ENCODE measurements at regions not wholly inside any gene's neighbourhood (a gene's known extent, or its start where the extent isn't known, plus 50 kb on each side); places are given as distances from the start of the nearest gene placed in this dataset.

GRCh38 chr2:226064932-226065570 is 665.5 kb downstream of the NYAP2 start:
- TF ChIP-seq, protein P1, sequence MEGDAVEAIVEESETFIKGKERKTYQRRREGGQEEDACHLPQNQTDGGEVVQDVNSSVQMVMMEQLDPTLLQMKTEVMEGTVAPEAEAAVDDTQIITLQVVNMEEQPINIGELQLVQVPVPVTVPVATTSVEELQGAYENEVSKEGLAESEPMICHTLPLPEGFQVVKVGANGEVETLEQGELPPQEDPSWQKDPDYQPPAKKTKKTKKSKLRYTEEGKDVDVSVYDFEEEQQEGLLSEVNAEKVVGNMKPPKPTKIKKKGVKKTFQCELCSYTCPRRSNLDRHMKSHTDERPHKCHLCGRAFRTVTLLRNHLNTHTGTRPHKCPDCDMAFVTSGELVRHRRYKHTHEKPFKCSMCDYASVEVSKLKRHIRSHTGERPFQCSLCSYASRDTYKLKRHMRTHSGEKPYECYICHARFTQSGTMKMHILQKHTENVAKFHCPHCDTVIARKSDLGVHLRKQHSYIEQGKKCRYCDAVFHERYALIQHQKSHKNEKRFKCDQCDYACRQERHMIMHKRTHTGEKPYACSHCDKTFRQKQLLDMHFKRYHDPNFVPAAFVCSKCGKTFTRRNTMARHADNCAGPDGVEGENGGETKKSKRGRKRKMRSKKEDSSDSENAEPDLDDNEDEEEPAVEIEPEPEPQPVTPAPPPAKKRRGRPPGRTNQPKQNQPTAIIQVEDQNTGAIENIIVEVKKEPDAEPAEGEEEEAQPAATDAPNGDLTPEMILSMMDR (IDR thresholded peaks at IDR 0.05) = no peak
- TF ChIP-seq POLR2AphosphoS5 (IDR thresholded peaks at IDR 0.05; ENCODE audit: low read depth, low read length) (no peak), TCF7L2 (IDR thresholded peaks at IDR 0.05; ENCODE audit: low read depth, low read length) (no peak), SIN3A (IDR thresholded peaks at IDR 0.05; ENCODE audit: borderline replicate concordance, insufficient read depth, low read depth, low read length) (no peak)

Data from Panc1 (cell line).